ENCODE measurements at regions not wholly inside any gene's neighbourhood (a gene's known extent, or its start where the extent isn't known, plus 50 kb on each side); places are given as distances from the start of the nearest gene placed in this dataset.

- Histone ChIP-seq H3K27me3 (no peaks in the 10 kb centered on the region), H3K36me3 (no peaks in the 10 kb centered on the region), H3K27ac (no peak overlapping the region), H3K4me3 (no peak overlapping the region), H3K4me1 (no peaks in the 10 kb centered on the region), H3K9me3 (no peaks in the 10 kb centered on the region)
- intact Hi-C loops (cut with DNase I; ENCODE audit: low total_unique reads): no loop called here
- no peak for DNase-seq
- TF ChIP-seq CTCF (IDR thresholded peaks at IDR 0.05) (no peak), POLR2A (IDR thresholded peaks at IDR 0.05) (no peak)
Measured at GRCh38 chr14:65849091-65849490, 436.6 kb downstream of the FUT8 start.

GRCh38 chr14:65849558-65849957 lies 437.0 kb downstream of the FUT8 start:
- Histone ChIP-seq H3K4me1 (no peaks in the 10 kb centered on the region), H3K27me3 (no peaks in the 10 kb centered on the region), H3K27ac (no peak overlapping the region), H3K9me3 (no peaks in the 10 kb centered on the region), H3K36me3 (no peaks in the 10 kb centered on the region), H3K4me3 (no peak overlapping the region)
- TF ChIP-seq CTCF (IDR thresholded peaks at IDR 0.05) (no peak), POLR2A (IDR thresholded peaks at IDR 0.05) (no peak)
- intact Hi-C loops (cut with DNase I; ENCODE audit: low total_unique reads): no loop called here
- DNase-seq: no peak

GRCh38 chr14:65850429-65851135 lies 438.1 kb downstream of the FUT8 start:
- H3K4me3 ChIP-seq: no peak overlapping the region
- H3K4me1 ChIP-seq: no peaks in the 10 kb centered on the region
- intact Hi-C loops (cut with DNase I; ENCODE audit: low total_unique reads): no loop called here
- TF ChIP-seq CTCF (IDR thresholded peaks at IDR 0.05): no peak
- no peak for TF ChIP-seq POLR2A (IDR thresholded peaks at IDR 0.05)
- DNase-seq: no peak
- H3K36me3 ChIP-seq: no peaks in the 10 kb centered on the region
- no peaks in the 10 kb centered on the region for H3K9me3 ChIP-seq
- H3K27me3 ChIP-seq: no peaks in the 10 kb centered on the region
- no peak overlapping the region for H3K27ac ChIP-seq

- Histone ChIP-seq H3K36me3 (no peaks in the 10 kb centered on the region), H3K27me3 (no peaks in the 10 kb centered on the region)
- TF ChIP-seq CTCF (IDR thresholded peaks at IDR 0.05): no peak
- no peak for TF ChIP-seq POLR2A (IDR thresholded peaks at IDR 0.05)
Measured at GRCh38 chr14:65852689-65853088, 440.2 kb downstream of the FUT8 start.

GRCh38 chr14:65853407-65853955 lies 441.0 kb downstream of the FUT8 start:
- DNase-seq: no peak
- Histone ChIP-seq H3K27me3 (no peaks in the 10 kb centered on the region), H3K4me1 (no peaks in the 10 kb centered on the region), H3K36me3 (no peaks in the 10 kb centered on the region), H3K9me3 (no peaks in the 10 kb centered on the region), H3K27ac (no peak overlapping the region), H3K4me3 (no peak overlapping the region)
- no peak for TF ChIP-seq POLR2A (IDR thresholded peaks at IDR 0.05)
- no peak for TF ChIP-seq CTCF (IDR thresholded peaks at IDR 0.05)
- intact Hi-C loops (cut with DNase I; ENCODE audit: low total_unique reads): no loop called here

More at GRCh38 chr14:65852689-65853088, 440.2 kb downstream of the FUT8 start:
- no peaks in the 10 kb centered on the region for H3K9me3 ChIP-seq
- no peak overlapping the region for H3K4me3 ChIP-seq
- H3K27ac ChIP-seq: no peak overlapping the region
- H3K4me1 ChIP-seq: no peaks in the 10 kb centered on the region
- no peak for DNase-seq
- intact Hi-C loops (cut with DNase I; ENCODE audit: low total_unique reads): no loop called here

Data from uterus (tissue), 3 donors.